ENCODE measurements at regions not wholly inside any gene's neighbourhood (a gene's known extent, or its start where the extent isn't known, plus 50 kb on each side); places are given as distances from the start of the nearest gene placed in this dataset.

DNA sequence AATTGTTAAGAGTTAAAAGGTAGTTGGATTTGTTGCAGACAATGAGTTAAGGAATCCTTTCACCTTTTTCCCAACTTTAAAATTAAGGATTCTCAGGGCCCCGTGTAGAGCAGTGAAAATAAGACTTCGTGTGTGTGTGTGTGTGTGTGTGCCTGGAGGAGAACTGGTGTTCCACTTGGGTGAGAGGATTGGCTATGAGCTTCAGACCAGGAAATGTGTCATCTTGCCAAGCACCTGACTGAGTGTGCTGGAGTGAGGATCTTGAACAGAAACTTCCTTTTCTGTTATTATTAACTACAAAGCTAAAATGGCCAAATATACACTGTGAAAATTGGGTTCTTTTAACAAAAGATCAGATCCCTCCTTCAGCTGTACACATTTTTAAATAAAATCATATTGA, 113.1 kb upstream of the VCX2 start:
- H3K27me3 Mint-ChIP-seq: no peaks in the 10 kb centered on the region
- Histone ChIP-seq H3K4me3 (ENCODE audit: control insufficient read depth in 1 of 2, extremely low read depth in 1 of 2, low read length in 1 of 2) (no peak overlapping the region), H3K27me3 (replicated peaks in 1 of 2; ENCODE audit: control insufficient read depth in 2 of 2, extremely low read depth in 1 of 2, insufficient read depth in 2 of 2, low read length in 1 of 2) (no peaks in the 10 kb centered on the region), H3K9me3 (no peaks in the 10 kb centered on the region), H3K36me3 (ENCODE audit: control insufficient read depth in 2 of 2, extremely low read depth in 1 of 2, insufficient read depth in 1 of 2, low read length in 1 of 2) (no peaks in the 10 kb centered on the region), H3K27ac (ENCODE audit: low read length) (no peak overlapping the region), H3K4me1 (ENCODE audit: control insufficient read depth in 1 of 2, extremely low read depth in 1 of 2, insufficient read depth in 2 of 2, low read length in 2 of 2) (no peaks in the 10 kb centered on the region)
- H3K36me3 Mint-ChIP-seq: no peaks in the 10 kb centered on the region
- ChIA-PET CTCF (no interaction called here), POLR2A (no interaction called here)
- H3K27ac Mint-ChIP-seq: no peak overlapping the region
- no CpG with 5 or more reads among the region's 2 CpGs for WGBS (ENCODE audit: insufficient coverage)
- no peak for ATAC-seq (replicated peaks in 1 of 4)
- H3K4me3 Mint-ChIP-seq: no peak overlapping the region
- H3K4me1 Mint-ChIP-seq: no peaks in the 10 kb centered on the region
- no peak for DNase-seq
- peaks cover 0 to 11% (median 5%) of the 10 kb centered on the region in 3 donors for H3K9me3 Mint-ChIP-seq

DNA sequence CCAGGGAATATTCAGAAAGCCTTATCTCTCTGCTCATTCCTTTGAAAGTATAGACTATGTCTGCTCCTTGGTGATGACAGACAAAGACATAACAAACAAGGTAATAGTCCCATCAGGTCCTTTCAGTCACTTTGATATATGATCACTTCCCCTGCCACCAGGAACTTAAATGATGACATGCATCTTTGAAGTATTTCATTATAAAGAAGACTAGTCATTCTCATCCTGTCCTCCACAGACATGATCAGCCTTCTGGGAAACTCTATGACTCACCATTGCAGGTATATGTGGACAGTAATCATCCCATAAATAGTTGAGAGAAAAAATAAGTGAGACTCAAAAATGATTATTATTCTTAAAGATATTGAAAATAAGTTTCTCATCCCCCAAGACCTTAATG, 117.5 kb upstream of the VCX2 start:
- DNase-seq: no peak
- no peaks in the 10 kb centered on the region for H3K4me1 ChIP-seq (ENCODE audit: control insufficient read depth in 1 of 2, extremely low read depth in 1 of 2, insufficient read depth in 2 of 2, low read length in 2 of 2)
- no peak overlapping the region for H3K4me3 Mint-ChIP-seq
- ChIA-PET POLR2A (interaction anchor here in 1 of 2 donors (0.6 kb wide), 1 partner anchor 1652 kb away, joined by 3 read pairs; no protein-coding TSS in a partner anchor), CTCF (no interaction called here)
- no peaks in the 10 kb centered on the region for H3K36me3 Mint-ChIP-seq
- no peaks in the 10 kb centered on the region for H3K27me3 Mint-ChIP-seq
- no peaks in the 10 kb centered on the region for H3K27me3 ChIP-seq (replicated peaks in 1 of 2; ENCODE audit: control insufficient read depth in 2 of 2, extremely low read depth in 1 of 2, insufficient read depth in 2 of 2, low read length in 1 of 2)
- H3K27ac Mint-ChIP-seq: no peak overlapping the region
- no peak for ATAC-seq (replicated peaks in 1 of 4)
- H3K9me3 Mint-ChIP-seq: peaks cover 17 to 33% (median 25%) of the 10 kb centered on the region in 3 donors
- H3K36me3 ChIP-seq (ENCODE audit: control insufficient read depth in 2 of 2, extremely low read depth in 1 of 2, insufficient read depth in 1 of 2, low read length in 1 of 2): no peaks in the 10 kb centered on the region
- no peaks in the 10 kb centered on the region for H3K9me3 ChIP-seq
- no peaks in the 10 kb centered on the region for H3K4me1 Mint-ChIP-seq
- no peak overlapping the region for H3K4me3 ChIP-seq (ENCODE audit: control insufficient read depth in 1 of 2, extremely low read depth in 1 of 2, low read length in 1 of 2)
- H3K27ac ChIP-seq (ENCODE audit: low read length): no peak overlapping the region

- no peaks in the 10 kb centered on the region for H3K27me3 Mint-ChIP-seq
- Histone ChIP-seq H3K36me3 (ENCODE audit: control insufficient read depth in 2 of 2, extremely low read depth in 1 of 2, insufficient read depth in 1 of 2, low read length in 1 of 2) (no peaks in the 10 kb centered on the region), H3K27ac (ENCODE audit: low read length) (no peak overlapping the region), H3K4me1 (ENCODE audit: control insufficient read depth in 1 of 2, extremely low read depth in 1 of 2, insufficient read depth in 2 of 2, low read length in 2 of 2) (no peaks in the 10 kb centered on the region), H3K9me3 (peaks cover 2% of the 10 kb centered on the region), H3K4me3 (ENCODE audit: control insufficient read depth in 1 of 2, extremely low read depth in 1 of 2, low read length in 1 of 2) (no peak overlapping the region), H3K27me3 (replicated peaks in 1 of 2; ENCODE audit: control insufficient read depth in 2 of 2, extremely low read depth in 1 of 2, insufficient read depth in 2 of 2, low read length in 1 of 2) (no peaks in the 10 kb centered on the region)
- no peak overlapping the region for H3K4me3 Mint-ChIP-seq
- no peak for DNase-seq
- no peaks in the 10 kb centered on the region for H3K36me3 Mint-ChIP-seq
- H3K9me3 Mint-ChIP-seq: peaks cover 22 to 38% (median 27%) of the 10 kb centered on the region in 3 donors
- H3K27ac Mint-ChIP-seq: no peak overlapping the region
- ChIA-PET CTCF (no interaction called here), POLR2A (no interaction called here)
- no peaks in the 10 kb centered on the region for H3K4me1 Mint-ChIP-seq
- 83% methylated on average over 1 of the region's 1 CpG for WGBS (ENCODE audit: insufficient coverage)
- no peak for ATAC-seq (replicated peaks in 1 of 4)
Measured at GRCh38 chrX:8289523-8289922, 118.5 kb upstream of the VCX2 start.

GRCh38 chrX:8297766-8298165, 126.7 kb upstream of the VCX2 start:
- H3K36me3 ChIP-seq (ENCODE audit: control insufficient read depth in 2 of 2, extremely low read depth in 1 of 2, insufficient read depth in 1 of 2, low read length in 1 of 2): no peaks in the 10 kb centered on the region
- ChIA-PET CTCF (no interaction called here), POLR2A (no interaction called here)
- no peaks in the 10 kb centered on the region for H3K27me3 Mint-ChIP-seq
- H3K4me3 Mint-ChIP-seq: no peak overlapping the region
- peaks cover 3% of the 10 kb centered on the region for H3K9me3 ChIP-seq
- no peaks in the 10 kb centered on the region for H3K4me1 Mint-ChIP-seq
- no peak overlapping the region for H3K27ac Mint-ChIP-seq
- WGBS (ENCODE audit: insufficient coverage): no CpG with 5 or more reads among the region's 3 CpGs
- H3K27me3 ChIP-seq (replicated peaks in 1 of 2; ENCODE audit: control insufficient read depth in 2 of 2, extremely low read depth in 1 of 2, insufficient read depth in 2 of 2, low read length in 1 of 2): no peaks in the 10 kb centered on the region
- no peak overlapping the region for H3K4me3 ChIP-seq (ENCODE audit: control insufficient read depth in 1 of 2, extremely low read depth in 1 of 2, low read length in 1 of 2)
- no peak for DNase-seq
- H3K27ac ChIP-seq (ENCODE audit: low read length): no peak overlapping the region
- H3K36me3 Mint-ChIP-seq: no peaks in the 10 kb centered on the region
- ATAC-seq (replicated peaks in 1 of 4): no peak
- no peaks in the 10 kb centered on the region for H3K4me1 ChIP-seq (ENCODE audit: control insufficient read depth in 1 of 2, extremely low read depth in 1 of 2, insufficient read depth in 2 of 2, low read length in 2 of 2)
- H3K9me3 Mint-ChIP-seq: peaks cover 19 to 41% (median 29%) of the 10 kb centered on the region in 3 donors

GRCh38 chrX:8304668-8305067, 133.6 kb upstream of the VCX2 start:
- Mint-ChIP-seq H3K36me3 (peaks cover 3% of the 10 kb centered on the region), H3K27ac (no peak overlapping the region), H3K27me3 (no peaks in the 10 kb centered on the region), H3K4me1 (no peaks in the 10 kb centered on the region), H3K4me3 (no peak overlapping the region), H3K9me3 (peaks cover 20 to 28% (median 26%) of the 10 kb centered on the region in 3 donors)
- H3K4me3 ChIP-seq (ENCODE audit: control insufficient read depth in 1 of 2, extremely low read depth in 1 of 2, low read length in 1 of 2): no peak overlapping the region
- H3K4me1 ChIP-seq (ENCODE audit: control insufficient read depth in 1 of 2, extremely low read depth in 1 of 2, insufficient read depth in 2 of 2, low read length in 2 of 2): no peaks in the 10 kb centered on the region
- POLR2A ChIA-PET: no interaction called here
- no peak overlapping the region for H3K27ac ChIP-seq (ENCODE audit: low read length)
- no peak for DNase-seq
- no peak for ATAC-seq (replicated peaks in 1 of 4)
- WGBS (ENCODE audit: insufficient coverage): no CpG with 5 or more reads among the region's 4 CpGs
- H3K36me3 ChIP-seq (ENCODE audit: control insufficient read depth in 2 of 2, extremely low read depth in 1 of 2, insufficient read depth in 1 of 2, low read length in 1 of 2): no peaks in the 10 kb centered on the region
- CTCF ChIA-PET: interaction anchor here in 1 of 2 donors (0.8 kb wide), 1 partner anchor 11 kb away, joined by 3 read pairs; no protein-coding TSS in a partner anchor
- H3K9me3 ChIP-seq: no peaks in the 10 kb centered on the region
- no peaks in the 10 kb centered on the region for H3K27me3 ChIP-seq (replicated peaks in 1 of 2; ENCODE audit: control insufficient read depth in 2 of 2, extremely low read depth in 1 of 2, insufficient read depth in 2 of 2, low read length in 1 of 2)

- Histone ChIP-seq H3K4me1 (ENCODE audit: control insufficient read depth in 1 of 2, extremely low read depth in 1 of 2, insufficient read depth in 2 of 2, low read length in 2 of 2) (no peaks in the 10 kb centered on the region), H3K36me3 (ENCODE audit: control insufficient read depth in 2 of 2, extremely low read depth in 1 of 2, insufficient read depth in 1 of 2, low read length in 1 of 2) (no peaks in the 10 kb centered on the region), H3K4me3 (ENCODE audit: control insufficient read depth in 1 of 2, extremely low read depth in 1 of 2, low read length in 1 of 2) (no peak overlapping the region), H3K9me3 (no peaks in the 10 kb centered on the region), H3K27me3 (replicated peaks in 1 of 2; ENCODE audit: control insufficient read depth in 2 of 2, extremely low read depth in 1 of 2, insufficient read depth in 2 of 2, low read length in 1 of 2) (no peaks in the 10 kb centered on the region), H3K27ac (ENCODE audit: low read length) (no peak overlapping the region)
- ATAC-seq (replicated peaks in 1 of 4) (no peak), DNase-seq (no peak)
- Mint-ChIP-seq H3K4me1 (no peaks in the 10 kb centered on the region), H3K36me3 (peaks cover 3% of the 10 kb centered on the region), H3K4me3 (no peak overlapping the region), H3K9me3 (peaks cover 25 to 29% (median 28%) of the 10 kb centered on the region in 3 donors), H3K27ac (no peak overlapping the region), H3K27me3 (no peaks in the 10 kb centered on the region)
- ChIA-PET POLR2A (interaction anchor here in 1 of 2 donors (0.6 kb wide), 2 partner anchors 12 to 263 kb away, joined by 3 to 7 read pairs; no protein-coding TSS in a partner anchor), CTCF (no interaction called here)
- WGBS (ENCODE audit: insufficient coverage): no CpG with 5 or more reads among the region's 9 CpGs
Measured at GRCh38 chrX:8305350-8305749, 134.3 kb upstream of the VCX2 start.

DNA sequence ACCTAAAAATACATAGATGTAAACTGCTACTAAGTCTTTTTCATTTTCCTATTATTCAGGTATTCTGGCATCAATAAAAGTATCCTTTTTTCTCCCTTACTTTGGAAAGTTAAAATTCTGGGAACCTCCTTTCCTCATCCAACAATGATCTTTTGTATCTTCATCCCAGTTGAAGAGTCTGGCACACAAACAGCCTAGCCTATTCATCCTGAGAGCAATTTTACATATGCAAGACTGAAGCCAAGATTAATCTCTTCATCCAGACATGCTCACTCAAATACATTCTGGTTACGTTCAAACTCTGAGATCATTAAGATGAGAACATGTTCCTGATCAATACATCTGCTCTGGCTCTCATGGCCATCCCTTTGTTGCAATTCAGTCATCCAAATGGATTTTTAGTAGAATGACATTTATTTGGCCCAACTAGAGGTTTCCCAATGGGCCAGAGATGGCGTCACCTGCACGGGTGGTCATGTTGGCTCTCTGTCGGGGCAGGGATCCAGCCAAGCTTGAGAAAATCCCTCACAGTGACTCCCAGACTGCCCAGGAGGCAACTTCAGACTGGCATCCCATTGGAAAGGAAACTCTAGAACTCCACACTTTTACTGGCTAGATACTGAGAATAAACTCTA, 135.3 kb upstream of the VCX2 start:
- H3K4me1 ChIP-seq (ENCODE audit: control insufficient read depth in 1 of 2, extremely low read depth in 1 of 2, insufficient read depth in 2 of 2, low read length in 2 of 2): no peaks in the 10 kb centered on the region
- H3K36me3 ChIP-seq (ENCODE audit: control insufficient read depth in 2 of 2, extremely low read depth in 1 of 2, insufficient read depth in 1 of 2, low read length in 1 of 2): no peaks in the 10 kb centered on the region
- DNase-seq: no peak
- Mint-ChIP-seq H3K9me3 (peaks cover 23 to 29% (median 24%) of the 10 kb centered on the region in 3 donors), H3K4me3 (no peak overlapping the region), H3K27me3 (no peaks in the 10 kb centered on the region), H3K4me1 (no peaks in the 10 kb centered on the region), H3K27ac (no peak overlapping the region), H3K36me3 (peaks cover 3% of the 10 kb centered on the region)
- H3K4me3 ChIP-seq (ENCODE audit: control insufficient read depth in 1 of 2, extremely low read depth in 1 of 2, low read length in 1 of 2): no peak overlapping the region
- no peak overlapping the region for H3K27ac ChIP-seq (ENCODE audit: low read length)
- H3K27me3 ChIP-seq (replicated peaks in 1 of 2; ENCODE audit: control insufficient read depth in 2 of 2, extremely low read depth in 1 of 2, insufficient read depth in 2 of 2, low read length in 1 of 2): no peaks in the 10 kb centered on the region
- no peak for ATAC-seq (replicated peaks in 1 of 4)
- H3K9me3 ChIP-seq: no peaks in the 10 kb centered on the region
- CTCF ChIA-PET: no interaction called here
- 60% methylated on average over 1 of the region's 4 CpGs for WGBS (ENCODE audit: insufficient coverage)
- POLR2A ChIA-PET: interaction anchor here in 1 of 2 donors (0.6 kb wide), 2 partner anchors 10 to 262 kb away, joined by 3 to 7 read pairs; no protein-coding TSS in a partner anchor
